ENCODE measurements at regions not wholly inside any gene's neighbourhood (a gene's known extent, or its start where the extent isn't known, plus 50 kb on each side); places are given as distances from the start of the nearest gene placed in this dataset.
"Not testable (repeated sequence)": the region's sequence is repeated elsewhere in the genome, so short reads cannot be mapped to it uniquely, and the experiment has no call there.

DNA sequence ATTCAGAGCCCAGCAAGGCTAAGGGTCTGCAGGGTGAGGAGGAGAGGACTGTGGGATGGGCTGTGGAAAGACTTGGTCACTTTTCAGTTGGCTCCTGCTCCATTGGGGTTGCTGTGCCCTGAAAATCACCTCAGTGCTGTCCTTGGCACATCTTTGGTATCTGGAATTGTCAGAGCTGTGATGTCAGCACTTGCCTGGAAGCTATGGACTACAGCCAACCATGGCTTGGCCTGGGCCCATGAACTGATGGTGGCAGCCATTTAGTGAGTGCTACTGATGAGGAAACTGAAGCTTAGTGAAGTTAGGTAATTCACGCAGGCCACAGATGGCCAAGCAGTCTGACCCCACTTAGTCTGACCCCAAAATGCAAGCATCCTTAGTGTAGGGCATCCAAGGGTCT lies 121.8 kb upstream of the SERPINE2 start:
- no peak overlapping the region for H3K4me3 ChIP-seq (ENCODE audit: low read length)
- no peak for DNase-seq (ENCODE audit: low read depth, low spot score)

DNA sequence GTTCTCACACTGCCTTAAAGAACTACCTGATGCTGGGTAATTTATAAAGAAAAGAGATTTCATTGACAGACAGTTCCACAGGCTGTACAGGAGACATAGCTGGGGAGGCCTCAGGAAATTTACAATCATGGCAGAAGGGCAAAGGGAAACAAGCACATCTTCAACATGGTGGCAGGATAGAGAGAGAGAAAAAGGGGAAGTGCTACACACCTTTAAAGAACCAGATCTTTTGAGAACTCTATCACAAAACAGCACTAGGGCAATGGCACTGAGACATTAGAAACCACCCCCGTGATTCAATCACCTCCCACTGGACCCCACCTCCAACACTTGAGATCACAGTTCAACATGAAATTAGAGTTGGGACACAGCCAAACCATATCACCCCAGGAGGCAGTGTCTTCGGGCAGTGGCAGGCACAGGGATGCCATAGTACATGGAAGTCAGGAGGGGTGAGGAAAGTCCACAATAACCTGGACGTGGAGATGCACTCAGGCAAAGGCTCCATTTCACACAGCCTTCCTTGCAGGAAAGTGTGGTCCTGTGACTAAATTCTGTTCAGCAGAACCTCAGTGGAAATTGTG lies 120.4 kb upstream of the SERPINE2 start:
- DNase-seq (ENCODE audit: low read depth, low spot score) = no peak
- no peak overlapping the region for H3K4me3 ChIP-seq (ENCODE audit: low read length)

DNA sequence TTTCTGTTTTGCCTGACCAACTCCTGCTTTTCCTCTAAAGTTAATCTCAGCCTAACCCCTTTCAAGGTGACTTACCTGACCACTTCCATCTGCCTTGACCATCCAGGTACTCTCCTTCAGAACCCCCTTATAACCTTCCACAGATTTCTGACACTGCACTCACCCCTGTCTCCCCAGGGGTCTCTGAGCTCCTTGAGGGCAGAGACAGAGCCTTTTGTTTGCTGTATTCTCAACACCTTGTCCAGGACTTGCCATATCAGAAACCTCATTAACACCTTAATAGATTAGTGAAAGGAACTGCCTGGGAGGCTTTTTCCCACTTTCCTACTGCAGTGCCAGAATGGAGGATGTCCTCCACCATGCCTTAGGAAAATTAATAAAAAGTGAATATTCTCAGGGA lies 119.7 kb upstream of the SERPINE2 start:
- H3K4me3 ChIP-seq (ENCODE audit: low read length) = no peak overlapping the region
- DNase-seq (ENCODE audit: low read depth, low spot score) = no peak

DNA sequence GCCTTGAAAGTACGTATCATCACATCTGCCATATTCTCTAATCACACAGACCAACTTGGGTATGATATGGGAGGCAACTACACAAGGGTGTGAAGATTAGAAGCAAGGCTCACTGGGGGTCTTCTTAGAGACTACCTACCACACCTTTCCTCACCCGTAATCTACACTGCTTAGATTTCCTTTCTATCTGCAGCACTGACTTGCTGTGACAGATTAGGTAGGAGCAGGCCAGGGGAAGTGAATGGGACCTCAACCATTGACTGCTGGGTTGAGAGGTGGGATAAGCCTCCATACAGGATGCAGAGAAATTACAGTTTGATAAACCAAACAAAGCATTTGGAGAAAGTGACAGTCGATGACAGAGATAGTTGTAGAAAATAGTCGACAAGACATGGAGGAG lies 119.0 kb upstream of the SERPINE2 start:
- no peak for DNase-seq (ENCODE audit: low read depth, low spot score)
- no peak overlapping the region for H3K4me3 ChIP-seq (ENCODE audit: low read length)

DNA sequence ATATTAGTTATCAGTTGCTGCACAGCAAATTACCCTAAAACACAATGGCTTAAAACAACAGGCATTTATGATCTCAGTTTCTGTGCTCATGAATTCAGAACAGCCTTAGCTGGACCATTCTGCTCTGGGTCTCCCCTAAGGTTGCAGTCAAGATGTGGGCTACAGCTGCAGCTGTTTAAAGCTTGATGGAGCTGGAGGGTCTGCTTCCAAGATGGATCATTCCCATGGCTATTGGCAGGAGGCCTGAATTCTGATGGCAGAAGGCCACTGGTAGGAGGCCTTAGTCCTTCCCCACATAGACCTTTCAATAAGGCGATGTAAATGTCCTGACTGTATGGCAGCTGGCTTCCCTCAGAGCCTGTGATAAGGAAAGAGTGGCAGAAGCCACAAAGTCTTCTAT lies 118.6 kb upstream of the SERPINE2 start:
- no peak for DNase-seq (ENCODE audit: low read depth, low spot score)
- no peak overlapping the region for H3K4me3 ChIP-seq (ENCODE audit: low read length)

DNA sequence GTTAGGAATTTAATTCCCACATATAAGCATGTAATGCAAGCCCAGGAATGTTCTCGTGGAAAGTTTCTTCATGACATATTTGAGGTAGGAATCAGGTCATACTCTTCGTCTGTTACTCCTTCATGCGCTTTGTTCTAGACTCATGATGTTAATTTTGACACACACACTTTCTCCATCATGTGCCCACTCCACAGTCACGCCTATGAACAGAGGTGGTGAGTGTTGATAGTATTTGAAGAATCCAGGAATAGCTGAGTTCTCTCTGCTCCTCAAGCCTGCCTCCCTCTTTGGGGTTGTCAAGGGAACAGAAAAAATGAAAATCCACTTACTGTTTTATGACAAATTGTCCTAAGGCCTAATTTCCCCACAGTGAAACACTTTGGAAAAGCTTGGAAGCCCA lies 117.3 kb upstream of the SERPINE2 start:
- H3K4me3 ChIP-seq (ENCODE audit: low read length) = no peak overlapping the region
- no peak for DNase-seq (ENCODE audit: low read depth, low spot score)

DNA sequence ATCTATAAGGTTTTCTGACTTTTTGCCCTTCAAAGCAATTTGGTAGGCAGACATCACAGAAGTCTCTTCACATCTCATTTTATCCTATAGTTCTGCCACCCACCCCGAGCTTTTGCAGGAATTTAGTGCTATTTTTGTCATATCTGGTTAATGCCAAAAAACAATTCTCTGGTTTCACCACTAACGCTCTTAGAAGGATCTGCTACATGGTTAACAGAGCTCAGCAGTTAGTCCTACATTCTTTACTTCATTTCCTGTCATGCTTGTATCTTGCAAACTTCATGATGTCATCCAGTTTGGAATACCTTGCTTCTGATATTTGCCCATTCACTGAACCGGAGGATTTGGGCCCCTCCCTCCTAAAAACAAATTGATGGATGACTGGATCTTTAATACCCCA lies 116.8 kb upstream of the SERPINE2 start:
- H3K4me3 ChIP-seq (ENCODE audit: low read length) = no peak overlapping the region
- DNase-seq (ENCODE audit: low read depth, low spot score) = no peak

DNA sequence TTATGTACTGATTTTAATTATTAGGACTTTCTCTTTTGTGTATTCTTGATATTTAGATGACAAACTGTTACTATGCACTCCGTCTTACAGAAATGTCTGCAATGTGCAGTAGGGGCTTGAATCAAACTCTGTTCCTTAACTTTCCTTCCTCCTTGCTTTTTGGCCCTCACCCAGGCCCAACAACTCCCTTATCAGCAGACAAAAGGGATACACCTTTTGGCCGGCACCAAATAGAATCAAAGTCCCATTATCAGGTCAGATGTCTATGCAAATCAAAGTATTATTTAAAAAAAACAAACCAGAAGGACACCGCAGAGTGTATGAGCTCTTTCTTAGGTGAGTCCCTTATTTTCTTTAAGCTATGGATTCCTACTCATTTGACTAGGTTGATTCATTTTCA lies 116.3 kb upstream of the SERPINE2 start:
- no peak overlapping the region for H3K4me3 ChIP-seq (ENCODE audit: low read length)
- DNase-seq (ENCODE audit: low read depth, low spot score) = no peak

DNA sequence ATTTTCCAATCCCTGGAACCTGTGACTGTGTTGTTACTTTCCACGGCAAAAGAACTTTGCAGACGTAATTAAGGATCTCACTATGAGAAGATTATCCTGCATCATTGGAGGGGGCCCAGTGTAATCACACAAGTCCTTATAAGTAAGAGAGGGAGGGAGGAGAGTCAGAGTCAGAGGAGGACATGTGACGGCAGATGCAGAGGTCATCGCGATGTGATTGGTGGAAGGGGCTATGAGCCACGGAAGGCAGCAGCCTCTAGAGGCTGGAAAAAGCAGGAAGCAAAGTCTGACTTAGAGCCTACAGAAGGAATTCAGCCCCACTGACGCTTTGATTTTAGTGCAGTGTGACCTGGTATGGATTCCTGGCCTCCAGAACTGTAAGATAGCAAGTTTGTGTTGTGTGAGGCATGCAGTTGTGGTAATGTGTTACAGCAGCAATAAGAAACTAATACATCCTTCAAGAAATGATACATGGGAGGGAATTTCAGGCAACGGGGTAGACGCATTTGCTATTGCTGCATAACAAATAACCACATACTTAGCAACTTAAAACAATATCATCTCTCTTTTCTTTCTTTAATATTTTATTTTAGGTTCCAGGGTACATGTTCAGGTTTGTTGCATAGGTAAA lies 112.7 kb upstream of the SERPINE2 start:
- no peak overlapping the region for H3K4me3 ChIP-seq (ENCODE audit: low read length)
- DNase-seq (ENCODE audit: low read depth, low spot score) = no peak

DNA sequence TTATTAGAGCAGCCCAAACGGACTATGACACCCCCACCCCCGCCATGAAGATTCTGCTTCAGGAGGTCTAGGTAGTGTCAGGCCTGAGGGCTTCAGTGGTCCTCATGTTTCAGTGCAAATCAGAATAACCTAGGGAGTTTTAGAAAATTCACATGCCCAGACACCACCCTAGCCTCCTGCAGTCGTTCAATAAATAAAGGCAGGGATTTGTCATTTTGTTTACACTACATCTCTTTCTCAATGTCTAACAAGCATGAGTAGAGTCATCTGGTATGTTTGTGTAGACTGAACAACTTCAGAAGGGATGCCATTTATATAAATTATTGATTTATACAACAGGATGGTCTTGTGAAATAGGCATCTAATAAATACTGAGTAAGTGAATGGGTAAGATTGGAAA lies 112.1 kb upstream of the SERPINE2 start:
- H3K4me3 ChIP-seq (ENCODE audit: low read length) = no peak overlapping the region
- no peak for DNase-seq (ENCODE audit: low read depth, low spot score)

DNA sequence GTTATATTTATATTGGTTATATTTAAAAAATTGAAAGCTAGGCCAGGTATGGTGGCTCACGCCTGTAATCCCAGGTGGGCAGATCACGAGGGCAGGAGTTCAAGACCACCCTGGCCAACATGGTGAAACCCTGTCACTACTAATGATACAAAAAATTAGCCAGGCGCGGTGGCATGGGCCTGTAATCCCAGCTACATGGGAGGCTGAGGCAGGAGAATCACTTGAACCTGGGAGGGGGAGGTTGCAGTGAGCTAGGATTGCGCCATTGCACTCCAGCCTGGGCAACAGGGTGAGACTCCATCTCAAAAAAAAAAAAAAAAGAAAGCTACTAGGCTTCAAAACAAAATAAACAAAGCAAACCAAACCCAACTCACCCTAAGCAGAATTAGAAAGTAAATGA lies 109.0 kb upstream of the SERPINE2 start:
- not testable (repeated sequence) for DNase-seq (ENCODE audit: low read depth, low spot score); H3K4me3 ChIP-seq (ENCODE audit: low read length)

DNA sequence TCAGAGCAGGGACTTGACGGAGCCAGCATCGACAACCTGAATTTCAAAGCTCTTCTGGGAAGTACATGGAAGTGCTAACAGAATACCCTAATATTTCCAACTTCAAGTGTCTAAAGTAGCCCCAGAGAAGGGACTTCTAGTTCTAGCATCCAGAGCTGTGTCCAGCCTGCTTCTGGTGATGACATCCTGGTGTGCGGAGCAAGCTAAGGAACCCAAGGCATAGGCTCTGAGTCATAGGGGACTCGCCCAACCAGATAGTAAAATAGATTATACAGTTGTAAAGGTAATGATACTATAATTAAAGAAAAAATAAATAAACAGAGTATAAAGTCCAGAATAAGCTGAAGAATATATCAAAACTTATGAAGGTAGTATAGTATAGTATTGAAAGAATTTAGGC lies 108.1 kb upstream of the SERPINE2 start:
- DNase-seq (ENCODE audit: low read depth, low spot score) = no peak
- H3K4me3 ChIP-seq (ENCODE audit: low read length) = no peak overlapping the region

DNA sequence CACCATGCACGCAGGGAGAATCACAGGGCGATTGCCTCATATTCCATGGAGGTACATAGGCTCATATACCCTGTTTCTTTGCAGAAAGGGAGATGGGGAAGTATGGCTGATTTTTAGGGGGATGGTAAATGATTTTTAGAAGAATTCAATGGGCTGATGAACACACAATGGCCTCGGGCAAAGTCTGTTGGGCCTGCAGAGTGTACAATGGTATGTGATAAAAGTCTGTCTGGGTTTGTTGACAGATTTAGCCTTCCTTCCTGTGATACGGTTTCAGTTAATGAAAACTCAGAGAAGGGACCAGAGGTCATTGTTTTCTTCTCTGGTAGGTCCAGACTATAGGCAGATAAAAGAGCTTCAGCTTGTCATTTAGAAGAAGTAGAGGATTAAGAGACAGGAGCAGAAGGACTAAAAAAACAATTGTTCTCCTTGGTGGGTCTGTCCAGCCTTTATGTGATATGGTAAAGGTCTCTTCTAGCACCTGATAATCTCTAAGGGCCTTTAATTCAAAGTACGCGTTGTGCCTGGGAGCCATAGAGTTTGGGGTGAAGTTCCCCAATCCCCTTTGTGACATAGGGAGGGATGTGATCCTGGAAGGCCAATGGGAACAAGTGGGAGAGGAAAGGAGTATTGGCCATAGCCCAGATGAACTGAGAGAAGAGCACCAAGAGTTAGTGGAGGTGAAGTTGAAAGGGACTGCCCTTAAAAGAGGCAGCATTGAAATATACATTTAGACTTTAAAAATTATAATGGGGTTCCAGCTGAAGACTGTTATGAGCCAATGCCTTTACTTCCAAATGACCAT lies 107.5 kb upstream of the SERPINE2 start:
- no peak for DNase-seq (ENCODE audit: low read depth, low spot score)
- no peak overlapping the region for H3K4me3 ChIP-seq (ENCODE audit: low read length)

DNA sequence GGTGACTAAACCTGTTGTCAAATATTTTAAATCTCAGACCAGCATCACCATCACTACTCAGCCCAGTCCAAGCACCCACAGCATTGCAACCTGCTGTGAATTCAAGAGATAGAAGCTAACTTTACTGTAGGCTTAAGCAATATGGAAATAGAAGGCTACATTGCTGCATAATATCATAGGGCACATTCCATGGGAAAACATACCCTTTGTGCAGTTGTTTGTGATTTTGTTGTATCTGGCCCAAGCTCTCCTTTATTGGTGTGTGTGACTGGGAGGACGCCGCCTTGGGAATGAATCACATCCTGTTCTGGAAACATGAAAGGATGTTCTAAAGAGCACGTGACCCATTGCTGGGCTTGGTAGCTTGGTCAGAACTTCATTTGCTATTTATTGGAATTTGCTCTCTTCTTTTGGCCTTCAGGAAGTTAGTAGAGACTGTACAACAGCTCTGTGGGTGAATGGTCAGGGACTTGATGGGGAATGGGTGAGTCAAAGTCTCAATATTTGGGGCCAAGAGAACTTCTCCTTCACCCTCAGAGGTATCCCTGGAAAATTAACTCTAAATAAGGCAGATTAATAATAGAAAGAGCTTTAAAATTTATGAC lies 106.8 kb upstream of the SERPINE2 start:
- no peak for DNase-seq (ENCODE audit: low read depth, low spot score)
- no peak overlapping the region for H3K4me3 ChIP-seq (ENCODE audit: low read length)

DNA sequence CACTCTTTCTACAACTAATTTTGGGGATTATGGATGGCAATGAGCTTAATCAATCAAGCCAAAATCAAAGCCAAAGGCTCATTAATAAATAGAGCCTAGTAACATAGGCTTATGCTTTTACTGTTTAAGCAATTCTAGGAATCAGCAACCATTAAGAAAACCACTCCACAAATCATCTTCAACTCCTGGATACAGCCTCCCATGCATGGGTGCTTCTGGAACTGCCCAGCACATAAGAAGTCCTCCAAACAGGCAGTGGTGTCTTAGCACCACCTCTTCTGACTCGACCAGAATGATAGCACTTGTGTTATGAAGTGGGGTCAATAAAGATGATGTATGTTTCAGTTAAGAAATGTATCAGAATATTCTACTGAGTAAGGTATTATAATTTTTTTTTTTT lies 104.4 kb upstream of the SERPINE2 start:
- no peak overlapping the region for H3K4me3 ChIP-seq (ENCODE audit: low read length)
- DNase-seq (ENCODE audit: low read depth, low spot score) = no peak

DNA sequence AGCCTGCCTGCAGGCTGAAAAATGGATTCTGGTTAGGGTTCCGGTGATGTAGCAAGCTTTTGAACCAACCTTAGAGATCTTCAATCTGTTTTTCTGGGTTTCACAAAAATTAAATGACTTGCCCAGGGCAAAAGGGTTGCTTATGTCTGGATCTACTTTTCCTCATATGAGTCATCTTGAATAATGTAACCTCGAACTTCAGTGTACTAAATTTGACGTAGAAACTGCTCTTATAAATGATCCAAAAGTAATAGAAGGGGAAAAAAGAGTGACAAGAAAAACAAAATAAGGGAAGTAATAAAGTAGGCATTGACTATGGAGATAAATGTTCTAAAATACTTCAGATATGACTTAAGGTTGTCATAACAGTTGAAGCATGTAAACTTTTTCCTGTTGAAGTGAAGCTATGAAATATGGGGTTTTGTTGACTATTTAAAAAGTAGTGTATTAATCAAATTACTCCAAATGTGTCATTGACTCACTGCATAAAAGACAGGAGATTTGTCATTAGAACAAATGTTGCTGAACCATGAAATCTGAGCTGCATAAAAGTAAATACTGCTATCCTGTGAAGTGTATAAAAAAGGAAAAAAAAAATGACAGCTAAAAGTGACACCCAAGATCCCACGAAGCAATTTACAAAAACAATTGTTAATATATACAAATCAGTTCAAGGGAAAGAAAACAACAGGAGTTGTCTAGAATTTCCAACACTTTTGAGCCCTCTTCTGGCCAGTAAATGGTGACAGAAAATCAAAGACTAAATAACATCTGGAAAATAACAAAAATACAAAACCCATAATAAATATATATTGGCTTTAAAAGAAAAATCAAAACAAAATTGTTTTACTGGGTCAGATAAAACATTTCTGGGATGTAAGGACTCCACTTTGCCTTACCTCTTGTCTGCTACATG lies 103.6 kb upstream of the SERPINE2 start:
- no peak overlapping the region for H3K4me3 ChIP-seq (ENCODE audit: low read length)
- no peak for DNase-seq (ENCODE audit: low read depth, low spot score)

DNA sequence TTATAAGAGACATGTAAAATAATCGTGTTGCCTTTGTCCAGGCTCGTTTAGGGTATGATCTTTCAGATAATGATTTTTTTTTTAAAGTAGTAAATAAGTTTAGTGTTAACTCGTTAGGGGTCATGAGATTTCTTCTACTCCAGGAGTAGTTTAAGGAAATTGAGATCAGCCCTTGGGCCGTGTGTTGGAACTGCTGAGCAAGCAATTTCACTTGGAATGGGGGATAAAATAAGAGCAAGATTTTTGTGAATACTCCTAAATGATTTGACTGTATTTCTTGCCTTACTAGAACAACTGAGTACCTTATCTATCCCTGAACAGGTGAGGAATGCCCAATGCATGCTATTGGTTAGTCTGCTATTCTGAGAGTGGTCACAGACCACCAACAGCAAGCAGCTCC lies 102.2 kb upstream of the SERPINE2 start:
- no peak overlapping the region for H3K4me3 ChIP-seq (ENCODE audit: low read length)

DNA sequence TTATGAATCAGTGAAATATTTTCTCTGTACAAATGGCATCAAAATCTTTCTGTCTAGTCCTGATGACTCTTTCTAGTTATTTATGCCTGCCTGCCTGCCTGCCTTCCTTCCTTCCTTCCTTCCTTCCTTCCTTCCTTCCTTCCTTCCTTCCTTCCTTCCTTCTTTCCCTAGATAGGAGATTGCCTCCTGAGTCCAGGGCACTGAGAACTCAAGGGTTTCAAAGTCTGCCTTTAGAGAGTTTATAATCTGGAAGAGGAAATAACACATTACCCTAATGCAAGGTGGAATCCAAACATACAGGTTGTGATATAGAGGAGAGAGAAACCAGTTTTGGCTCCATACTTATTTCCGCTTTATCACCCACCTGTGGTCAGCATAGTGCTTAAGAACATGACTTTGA lies 98.1 kb upstream of the SERPINE2 start:
- no peak for DNase-seq (ENCODE audit: low read depth, low spot score)
- no peak overlapping the region for H3K4me3 ChIP-seq (ENCODE audit: low read length)

More for the DNA sequence above, 102.2 kb upstream of the SERPINE2 start:
- DNase-seq (ENCODE audit: low read depth, low spot score) = no peak

DNA sequence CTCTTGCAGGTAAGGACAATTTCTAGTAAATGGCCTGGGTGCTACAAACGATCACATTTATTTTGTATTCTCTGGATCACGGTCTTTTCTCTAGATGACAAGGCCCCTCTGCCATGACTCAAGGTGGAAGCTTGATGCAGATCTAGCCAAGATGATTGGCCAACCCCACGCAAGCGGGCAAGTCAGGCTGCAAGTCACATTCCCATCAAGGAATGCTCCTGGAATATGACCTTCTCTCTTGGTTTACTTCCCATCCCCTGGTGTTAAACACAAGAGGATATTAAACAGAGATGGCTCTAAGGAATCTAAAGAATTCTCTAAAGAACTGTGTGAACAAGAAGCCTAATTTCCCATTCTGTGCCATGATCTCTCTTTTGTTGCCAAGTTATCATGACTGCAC lies 97.3 kb upstream of the SERPINE2 start:
- DNase-seq (ENCODE audit: low read depth, low spot score) = no peak
- no peak overlapping the region for H3K4me3 ChIP-seq (ENCODE audit: low read length)
